Activated CD8-positive, alpha-beta memory T cell treated with anti-CD3 and anti-CD28 coated beads for 36 hours (primary cell): ENCODE measurements at regions not wholly inside any gene's neighbourhood (a gene's known extent, or its start where the extent isn't known, plus 50 kb on each side); places are given as distances from the start of the nearest gene placed in this dataset.

Experiments
- CTCF ChIA-PET: fragments of 350-600 bp; sonication (Branson Sonifier 250); formaldehyde crosslinking; loops from one replicate; lab custom pipeline; 2021; ENCODE audit warnings: antibody characterized with exemption; lab: Charles Lee
- POLR2A ChIA-PET: fragments of 350-600 bp; sonication (Branson Sonifier 250); formaldehyde crosslinking; loops from one replicate; lab custom pipeline; 2021; ENCODE audit warnings: antibody characterized with exemption; lab: Charles Lee

DNA sequence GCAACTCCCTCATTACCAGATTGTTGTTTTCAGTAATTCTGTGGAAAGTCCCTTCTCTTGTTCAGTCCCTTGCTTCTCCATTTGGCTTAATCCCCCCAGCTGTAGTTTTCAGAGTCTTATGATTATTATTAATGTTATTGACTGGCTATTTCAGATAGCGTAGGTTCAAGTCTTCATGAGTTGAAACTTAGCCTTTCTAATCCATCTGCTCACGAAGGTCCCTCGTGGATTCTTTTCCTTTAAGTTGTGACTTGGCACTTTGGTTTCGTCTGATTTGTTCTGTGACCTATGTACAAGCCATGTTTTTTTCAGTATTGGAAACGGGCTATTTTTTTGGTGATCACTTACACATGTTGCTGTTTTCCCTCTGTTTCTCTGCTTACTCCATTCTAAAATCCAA, 260.3 kb downstream of the TMEM167A start:
- CTCF ChIA-PET: no interaction called here

DNA sequence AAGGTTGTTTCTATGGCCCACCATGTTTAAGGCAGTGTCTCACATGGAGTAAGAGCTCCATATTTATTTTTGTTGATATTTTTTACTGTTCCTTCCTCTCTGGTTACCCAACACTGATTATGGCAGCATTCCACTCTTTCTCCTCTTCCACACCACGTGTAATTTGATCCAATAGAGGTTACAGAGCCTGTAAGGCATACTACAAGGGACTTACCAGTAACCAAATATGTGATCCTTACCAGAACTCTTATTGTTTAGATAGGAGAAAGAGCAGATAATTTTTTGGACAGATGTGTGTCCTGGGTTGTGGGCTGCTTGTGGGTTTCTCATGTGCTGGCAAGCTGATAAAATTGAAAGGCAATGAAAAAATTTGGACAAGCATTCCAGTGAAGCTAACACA, 261.3 kb downstream of the TMEM167A start:
- POLR2A ChIA-PET: no interaction called here
- CTCF ChIA-PET: no interaction called here

More for the DNA sequence above, 260.3 kb downstream of the TMEM167A start:
- POLR2A ChIA-PET: no interaction called here

DNA sequence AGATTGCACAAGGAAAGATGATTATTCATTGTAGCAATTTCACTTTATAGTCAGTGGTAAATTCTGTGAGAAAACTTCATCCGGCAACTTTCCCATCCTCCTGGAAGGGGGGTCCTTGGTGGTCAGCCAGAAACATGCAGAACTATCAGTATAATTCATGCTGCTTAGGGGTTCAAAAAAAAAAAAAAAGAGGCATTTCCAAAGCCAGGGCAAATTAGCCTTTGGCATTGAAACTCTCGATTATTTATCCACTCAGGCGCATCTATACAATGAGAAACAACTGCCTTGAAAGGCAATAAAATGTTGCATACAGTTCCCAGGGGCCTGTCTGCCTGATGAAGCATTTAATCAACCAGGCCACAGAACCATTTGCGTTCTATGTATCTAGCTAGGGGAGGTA, 263.3 kb downstream of the TMEM167A start:
- POLR2A ChIA-PET: no interaction called here
- CTCF ChIA-PET: no interaction called here

DNA sequence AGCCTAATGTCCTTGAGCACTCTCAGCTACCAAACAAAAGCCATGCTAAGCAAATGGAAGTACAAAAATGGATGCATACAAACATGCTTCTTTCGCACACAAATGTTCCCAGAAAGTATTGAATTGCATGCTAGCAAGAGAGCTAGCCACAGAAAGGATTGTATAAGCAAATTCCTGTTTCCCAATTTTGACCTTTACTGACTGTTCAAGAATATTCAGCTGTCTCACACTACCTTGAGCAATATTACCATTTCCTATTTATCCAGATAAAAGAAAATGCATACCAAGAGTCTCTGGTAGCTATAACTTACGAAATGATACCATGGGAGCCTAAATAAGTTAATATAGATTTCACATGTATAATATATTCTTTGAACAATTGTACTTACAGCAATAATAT, 264.6 kb downstream of the TMEM167A start:
- ChIA-PET CTCF (no interaction called here), POLR2A (no interaction called here)

DNA sequence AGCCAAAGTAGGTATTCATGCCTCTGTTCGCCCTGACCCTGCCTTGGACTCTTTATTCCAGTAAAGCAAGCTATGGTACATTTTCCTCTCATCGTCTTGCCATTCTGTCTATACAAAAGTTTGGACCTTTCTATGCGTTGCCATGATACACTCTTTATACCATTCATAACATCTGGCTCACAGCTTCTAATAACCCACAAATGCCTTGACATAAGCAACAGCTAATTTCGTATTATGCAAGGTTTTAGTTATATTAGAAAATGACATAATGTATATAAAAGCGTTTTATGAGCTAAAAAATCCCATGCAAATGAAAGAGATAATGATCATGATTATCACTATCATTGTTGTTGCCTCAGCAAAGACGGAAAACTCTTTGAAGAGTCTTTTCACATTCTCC, 265.7 kb downstream of the TMEM167A start:
- POLR2A ChIA-PET: no interaction called here
- CTCF ChIA-PET: no interaction called here

GRCh38 chr5:82809420-82810143, 267.6 kb downstream of the TMEM167A start:
- ChIA-PET POLR2A (interaction anchor here (0.6 kb wide), 1 partner anchor 11 kb away, joined by 3 read pairs; no protein-coding TSS in a partner anchor), CTCF (interaction anchor here (0.7 kb wide), 1 partner anchor 17 kb away, joined by 3 read pairs; no protein-coding TSS in a partner anchor)

- ChIA-PET POLR2A (no interaction called here), CTCF (no interaction called here)
Measured at GRCh38 chr5:82808960-82809359, 268.2 kb downstream of the TMEM167A start.

DNA sequence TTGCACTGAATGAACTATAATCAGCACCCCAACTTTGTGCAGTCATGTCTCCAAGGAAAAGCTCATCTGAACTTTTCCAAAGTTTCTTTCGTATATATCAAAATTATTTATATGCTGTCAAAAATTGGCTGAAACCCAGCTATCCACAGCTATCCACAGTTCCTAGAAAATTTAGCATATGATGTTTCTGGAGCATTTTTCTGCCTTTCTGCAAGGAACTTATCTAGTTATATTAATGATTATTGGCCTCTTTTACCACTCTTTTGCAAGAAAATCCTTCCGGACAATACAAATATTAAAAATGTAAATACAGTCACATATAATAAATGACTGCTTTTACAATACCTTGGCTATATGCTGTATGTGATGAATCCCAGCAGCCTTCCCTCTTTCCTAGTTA, 270.2 kb downstream of the TMEM167A start:
- ChIA-PET POLR2A (no interaction called here), CTCF (no interaction called here)

- CTCF ChIA-PET: no interaction called here
- POLR2A ChIA-PET: no interaction called here
Measured at GRCh38 chr5:82806513-82806912, 270.7 kb downstream of the TMEM167A start.

DNA sequence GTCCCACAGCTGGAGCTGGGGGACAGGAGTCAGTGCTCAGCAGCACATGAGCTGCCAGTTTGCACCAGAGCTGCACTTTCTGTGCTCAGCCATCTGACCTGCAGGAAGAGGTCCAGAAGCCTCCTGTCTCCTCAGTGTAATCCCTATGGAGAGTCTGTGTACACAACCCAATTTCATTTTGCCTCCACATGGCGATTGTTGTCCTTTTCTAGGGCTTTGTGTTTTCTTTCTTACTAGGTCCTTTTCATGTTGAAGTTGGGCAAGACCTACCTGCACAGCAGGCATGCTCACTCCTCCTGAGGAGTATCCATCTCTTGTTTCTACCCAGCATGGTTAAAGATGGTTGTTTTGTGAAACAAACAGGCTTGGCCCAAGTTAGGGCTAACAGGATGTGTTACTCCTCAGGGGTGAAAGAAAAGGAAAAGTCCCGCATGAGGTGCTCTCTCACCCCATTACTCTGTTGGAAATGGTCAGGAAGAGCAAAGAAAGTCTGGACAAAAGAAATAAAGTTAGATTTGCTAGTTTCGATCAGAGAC, 273.0 kb downstream of the TMEM167A start:
- ChIA-PET POLR2A (no interaction called here), CTCF (no interaction called here)

DNA sequence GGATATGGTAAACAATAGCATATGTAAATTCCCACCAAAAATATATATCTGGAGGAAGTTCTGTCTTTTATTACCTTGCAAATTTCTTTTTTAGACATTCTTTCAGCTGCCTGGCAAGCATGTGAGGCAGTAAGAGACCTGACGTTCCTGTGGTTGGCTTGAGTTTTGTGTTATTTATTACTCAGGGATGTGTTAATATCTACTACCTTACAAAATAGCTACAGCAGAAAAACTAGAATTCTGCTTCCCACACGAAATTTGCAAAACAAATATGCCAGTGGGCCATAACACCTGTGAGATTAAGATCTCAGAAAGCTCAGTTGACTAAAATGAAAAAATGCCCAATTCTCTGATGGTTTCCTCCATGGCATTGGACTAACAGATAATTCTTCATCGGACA, 274.2 kb downstream of the TMEM167A start:
- ChIA-PET POLR2A (no interaction called here), CTCF (no interaction called here)

- POLR2A ChIA-PET: no interaction called here
- CTCF ChIA-PET: no interaction called here
Measured at GRCh38 chr5:82800826-82801225, 276.4 kb downstream of the TMEM167A start.

DNA sequence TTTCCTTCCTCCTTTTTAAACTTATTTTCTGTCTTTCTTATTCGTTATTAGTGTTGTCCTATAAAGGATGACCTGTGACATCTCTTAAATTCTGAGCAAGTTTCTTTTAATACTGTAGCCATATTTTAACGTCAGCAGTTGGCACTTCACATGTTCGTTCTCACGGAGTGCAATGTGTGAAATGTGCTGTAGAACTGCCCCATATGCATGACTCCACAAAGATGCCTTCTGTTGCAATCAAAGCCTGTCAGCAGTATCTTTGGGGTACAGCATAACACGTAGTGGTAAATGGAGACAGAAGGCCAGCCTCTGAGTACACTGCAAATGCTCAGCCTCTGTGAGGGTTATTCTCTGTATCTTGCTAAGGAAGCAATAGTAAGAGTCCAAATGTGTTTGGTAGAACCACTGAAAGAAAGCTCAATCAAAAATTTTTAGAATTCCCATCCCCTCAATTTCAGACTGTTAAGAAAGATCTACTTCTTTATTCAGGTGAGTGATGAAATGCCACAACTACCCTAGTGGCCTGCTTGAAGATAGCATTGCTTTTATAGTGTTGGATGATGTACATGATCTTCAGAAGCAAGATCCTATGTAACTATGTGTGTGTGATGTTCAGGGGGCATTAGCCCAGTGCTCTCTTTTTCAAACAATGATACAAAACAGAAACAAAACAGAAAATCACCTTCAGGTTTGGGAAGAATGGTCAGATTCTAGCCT, 277.7 kb downstream of the TMEM167A start:
- POLR2A ChIA-PET: no interaction called here
- CTCF ChIA-PET: no interaction called here

DNA sequence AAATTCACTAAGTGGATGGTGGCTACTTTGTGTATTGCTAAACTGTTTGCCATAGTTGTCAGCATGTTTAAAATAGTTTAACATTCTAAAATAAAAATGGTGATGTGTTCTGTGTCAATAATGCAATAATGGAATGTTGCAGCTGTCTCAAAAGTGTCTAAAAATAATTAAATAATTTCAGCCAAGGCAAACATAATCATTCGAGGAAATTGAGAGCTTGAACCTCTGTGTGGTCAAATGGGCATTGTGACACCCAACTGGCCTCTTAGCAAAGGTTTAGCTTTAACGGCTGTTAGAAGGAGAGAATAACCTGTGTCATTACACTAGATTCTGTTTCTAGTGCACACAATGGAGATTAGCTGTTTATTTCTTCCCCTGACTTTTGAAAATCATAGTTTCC, 278.5 kb downstream of the TMEM167A start:
- ChIA-PET CTCF (no interaction called here), POLR2A (interaction anchor here (0.5 kb wide), 1 partner anchor 11 kb away, joined by 3 read pairs; no protein-coding TSS in a partner anchor)

- POLR2A ChIA-PET: no interaction called here
Measured at GRCh38 chr5:82796643-82797416, 280.4 kb downstream of the TMEM167A start.

GRCh38 chr5:82794876-82795275, 282.3 kb downstream of the TMEM167A start:
- ChIA-PET POLR2A (no interaction called here), CTCF (no interaction called here)

More at GRCh38 chr5:82796643-82797416, 280.4 kb downstream of the TMEM167A start:
- CTCF ChIA-PET: no interaction called here

GRCh38 chr5:82793808-82794419, 283.3 kb downstream of the TMEM167A start:
- CTCF ChIA-PET: interaction anchor here (1.2 to 1.9 kb wide), 3 partner anchors 153 to 440 kb away, joined by 3 to 6 read pairs (median 4); no protein-coding TSS in a partner anchor
- POLR2A ChIA-PET: no interaction called here

DNA sequence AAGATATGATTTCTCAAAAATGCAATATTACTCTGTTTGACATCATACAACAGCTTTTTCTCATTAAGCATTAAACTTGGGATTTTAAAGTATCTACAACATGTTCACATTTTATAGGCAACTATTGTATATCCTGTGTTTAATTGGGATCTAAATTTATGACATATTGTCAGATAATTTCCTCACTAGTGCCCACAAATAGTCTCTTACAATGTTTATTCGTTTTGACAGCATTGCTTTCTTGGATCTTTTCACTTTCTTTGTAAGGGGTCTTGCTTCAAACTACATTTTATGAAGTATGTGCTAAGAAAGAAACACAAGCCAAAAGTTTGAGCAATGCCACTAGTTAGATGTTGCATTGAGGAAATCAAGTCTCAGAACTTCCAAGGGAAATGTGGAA, 285.1 kb downstream of the TMEM167A start:
- ChIA-PET POLR2A (no interaction called here), CTCF (no interaction called here)

- ChIA-PET CTCF (no interaction called here), POLR2A (no interaction called here)
Measured at GRCh38 chr5:82789095-82789494, 288.1 kb downstream of the TMEM167A start.
